ENCODE measurements at regions not wholly inside any gene's neighbourhood (a gene's known extent, or its start where the extent isn't known, plus 50 kb on each side); places are given as distances from the start of the nearest gene placed in this dataset.
A peak's percentile ranks its signal among the peaks of the same experiment; 100 is the strongest.
"Not testable (repeated sequence)": the region's sequence is repeated elsewhere in the genome, so short reads cannot be mapped to it uniquely, and the experiment has no call there.

DNA sequence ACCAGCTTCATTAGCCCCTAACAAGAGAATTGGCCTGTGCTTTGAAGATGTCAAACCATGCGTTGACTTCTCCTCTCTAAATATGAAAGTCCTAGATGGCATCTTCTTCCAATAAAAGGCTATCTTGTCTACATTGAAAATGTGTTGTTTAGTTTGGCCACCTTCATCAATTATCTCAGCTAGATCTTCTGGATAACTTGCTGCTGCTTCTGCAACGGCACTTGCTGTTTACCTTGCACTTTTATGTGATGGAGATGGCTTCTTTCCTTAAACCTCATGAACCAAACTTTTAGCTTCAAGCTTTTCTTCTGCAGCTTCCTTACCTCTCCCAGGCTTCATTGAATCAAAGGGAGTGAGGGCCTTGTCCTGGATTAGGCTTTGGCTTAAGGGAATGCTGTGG, 58.6 kb upstream of the CSNK1E start:
- not testable (repeated sequence) for DNase-seq (ENCODE audit: low read depth)

DNA sequence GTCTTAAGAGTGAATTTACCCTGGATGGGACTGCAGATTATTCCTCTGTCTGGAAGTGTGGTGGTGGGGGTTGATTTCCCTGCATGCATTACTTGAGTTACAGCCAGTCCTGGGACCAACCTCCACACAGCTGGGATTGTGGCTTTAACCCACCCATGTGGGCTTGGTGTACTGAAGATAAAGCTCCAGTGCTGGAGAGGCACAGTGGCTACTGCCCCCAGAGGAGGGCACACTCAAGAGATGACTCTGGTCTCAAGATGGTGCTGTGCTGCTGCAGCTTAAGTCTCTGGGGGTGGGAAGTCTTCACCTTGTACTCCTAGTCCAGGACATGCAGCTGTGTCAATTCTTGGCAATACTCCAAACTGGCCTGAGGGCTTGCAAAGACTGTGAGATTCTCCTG, 57.8 kb upstream of the CSNK1E start:
- peak; percentile 58 for DNase-seq (ENCODE audit: low read depth)

DNA sequence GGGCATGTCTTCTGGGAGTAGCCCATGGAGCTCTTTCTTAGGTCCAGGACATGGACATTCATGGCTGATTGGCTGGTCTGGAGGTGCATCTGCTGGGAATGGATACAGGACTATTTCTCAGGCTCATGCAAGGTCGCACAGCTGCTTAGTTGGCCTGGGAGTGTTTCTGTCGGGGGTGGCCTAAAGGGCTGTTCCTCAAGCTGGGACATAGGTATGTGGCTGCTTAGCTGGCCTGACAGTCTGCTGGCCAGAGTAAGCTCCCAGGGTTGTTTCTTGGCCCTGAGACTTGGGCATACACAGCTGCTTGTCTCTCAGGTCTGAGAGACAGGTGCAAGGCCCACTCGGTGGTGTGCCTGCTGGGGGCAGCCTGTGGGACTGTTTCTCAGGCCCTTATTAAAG, 57.2 kb upstream of the CSNK1E start:
- peak; percentile 90 for DNase-seq (ENCODE audit: low read depth)

DNA sequence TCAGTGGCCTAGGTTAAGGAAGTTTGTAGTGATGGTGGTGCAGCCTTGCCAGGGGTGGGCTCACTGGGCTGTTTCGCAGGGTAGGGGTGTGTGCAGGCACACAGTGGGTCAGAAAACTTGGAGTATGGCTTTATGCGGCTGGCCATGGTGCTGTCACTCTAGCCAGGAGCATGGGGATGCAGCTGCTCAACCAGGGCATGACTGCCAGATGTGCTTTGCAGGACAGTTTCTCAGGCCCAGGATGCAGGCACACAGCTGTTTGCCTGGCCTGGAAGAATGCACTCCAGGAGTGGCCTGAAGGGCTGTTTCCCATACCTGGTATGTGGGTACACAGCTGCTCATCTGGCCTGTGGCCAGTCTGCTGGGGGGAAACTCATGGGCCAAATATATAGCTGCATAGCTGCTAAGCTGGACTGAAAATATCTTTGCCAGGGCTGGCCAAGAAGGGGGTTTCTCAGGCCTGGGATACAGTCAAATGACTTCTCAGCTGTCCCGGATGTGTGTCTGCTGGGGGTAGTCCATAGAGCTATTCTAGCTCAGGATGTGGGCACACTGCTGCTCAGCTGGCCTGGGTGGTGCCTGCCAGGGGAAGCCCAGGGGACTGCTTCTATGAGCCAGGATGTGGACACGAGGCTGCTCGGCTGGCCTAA, 56.7 kb upstream of the CSNK1E start:
- peak; percentile 98 for DNase-seq (ENCODE audit: low read depth)

DNA sequence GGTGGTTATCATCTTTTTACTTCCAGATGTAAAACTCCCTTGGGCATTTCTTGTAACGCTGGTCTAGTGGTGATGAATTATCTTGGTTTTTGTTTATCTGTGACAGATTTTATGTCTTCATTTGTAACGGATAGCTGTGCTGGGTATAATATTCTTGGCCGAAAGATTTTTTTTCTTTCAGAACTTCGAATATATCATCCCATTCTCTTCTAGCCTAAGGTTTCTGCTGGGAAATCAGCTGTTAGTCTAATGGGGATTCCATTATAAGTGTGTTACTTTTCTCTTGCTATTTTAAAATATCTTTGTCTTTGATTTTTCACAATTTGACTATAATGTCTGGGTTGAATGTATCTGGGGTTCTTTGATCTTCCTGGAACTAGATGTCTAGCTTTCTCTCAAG, 55.4 kb upstream of the CSNK1E start:
- not testable (repeated sequence) for DNase-seq (ENCODE audit: low read depth)

DNA sequence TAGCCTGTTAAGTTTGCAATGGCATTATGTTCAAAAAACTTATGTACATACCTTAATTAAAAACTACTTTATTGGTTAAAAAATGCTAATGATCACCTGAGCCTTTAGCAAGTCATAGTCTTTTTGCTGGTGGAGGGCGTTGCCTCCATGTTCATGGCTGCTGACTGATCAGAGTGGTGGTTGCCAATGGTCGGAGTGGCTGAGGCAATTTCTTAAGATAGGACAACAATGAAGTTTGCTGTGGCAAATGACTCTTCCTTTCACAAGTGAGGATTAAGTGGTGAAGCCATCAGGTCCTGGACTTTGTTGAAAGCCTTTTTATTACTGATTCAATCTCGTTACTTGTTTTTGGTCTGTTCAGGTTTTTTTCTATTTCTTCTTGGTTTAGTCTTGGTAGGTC, 53.3 kb upstream of the CSNK1E start:
- peak; percentile 72 for DNase-seq (ENCODE audit: low read depth)

DNA sequence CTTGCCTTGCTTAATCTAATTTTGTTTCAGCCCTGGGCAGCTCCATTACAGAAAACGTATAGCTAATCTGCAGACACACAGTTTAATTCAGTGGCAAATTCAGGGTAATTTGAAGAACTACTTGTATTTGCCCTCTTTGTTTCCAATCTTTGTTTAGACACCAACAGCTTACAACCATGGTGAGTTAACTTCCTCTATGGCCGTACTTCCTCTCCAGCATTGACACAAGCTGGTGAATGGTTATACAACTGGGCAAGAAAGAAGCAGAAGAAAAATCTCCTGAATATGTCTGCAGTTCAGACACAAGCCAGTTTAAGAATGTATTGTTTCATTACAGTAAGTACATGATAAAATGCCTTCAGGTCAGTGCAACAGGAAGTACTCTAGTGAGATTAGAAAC, 51.9 kb upstream of the CSNK1E start:
- not testable (repeated sequence) for DNase-seq (ENCODE audit: low read depth)

Data from myocyte (in vitro differentiated cells).